ENCODE measurements at regions not wholly inside any gene's neighbourhood (a gene's known extent, or its start where the extent isn't known, plus 50 kb on each side); places are given as distances from the start of the nearest gene placed in this dataset.

- TF ChIP-seq CTCF (IDR thresholded peaks at IDR 0.05) = no peak
- no peak for TF ChIP-seq POLR2A (IDR thresholded peaks at IDR 0.05)
- no peak for TF ChIP-seq EP300 (IDR thresholded peaks at IDR 0.05)
These were observed 54.0 kb upstream of the ZMIZ1 start for GRCh38 chr10:79014796-79015195.

Data from tibial nerve (tissue), 4 donors.